ENCODE measurements at regions not wholly inside any gene's neighbourhood (a gene's known extent, or its start where the extent isn't known, plus 50 kb on each side); places are given as distances from the start of the nearest gene placed in this dataset.

DNA sequence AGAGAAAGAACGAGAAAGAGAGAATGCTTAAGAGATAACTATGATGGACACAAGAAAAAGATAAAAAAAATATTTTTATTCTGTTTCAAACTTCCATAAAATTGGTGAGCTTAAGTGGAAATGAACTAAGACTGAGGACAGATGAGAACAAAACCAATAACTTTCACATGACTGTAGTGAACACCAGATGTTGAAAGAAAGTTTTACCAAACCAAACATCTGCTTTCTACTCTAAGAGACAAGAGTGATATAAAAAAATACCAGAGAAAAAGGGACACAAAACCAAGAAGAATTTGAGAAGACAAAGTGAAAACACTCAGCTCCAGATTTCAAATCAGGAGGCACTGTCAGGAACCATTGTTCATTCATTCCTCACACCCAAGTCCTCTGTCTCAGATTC lies 147.9 kb downstream of the IMPG2 start:
- H3K36me3 Mint-ChIP-seq (ENCODE audit: low read depth): peaks cover 7% of the 10 kb centered on the region
- H3K27ac Mint-ChIP-seq: peak overlapping the region; percentile 91
- H3K4me3 Mint-ChIP-seq: no peak overlapping the region
- peaks cover 1% of the 10 kb centered on the region for H3K9me3 Mint-ChIP-seq
- H3K4me1 Mint-ChIP-seq (ENCODE audit: low read depth): peaks cover 32% of the 10 kb centered on the region
- peaks cover 9% of the 10 kb centered on the region for H3K27me3 Mint-ChIP-seq

DNA sequence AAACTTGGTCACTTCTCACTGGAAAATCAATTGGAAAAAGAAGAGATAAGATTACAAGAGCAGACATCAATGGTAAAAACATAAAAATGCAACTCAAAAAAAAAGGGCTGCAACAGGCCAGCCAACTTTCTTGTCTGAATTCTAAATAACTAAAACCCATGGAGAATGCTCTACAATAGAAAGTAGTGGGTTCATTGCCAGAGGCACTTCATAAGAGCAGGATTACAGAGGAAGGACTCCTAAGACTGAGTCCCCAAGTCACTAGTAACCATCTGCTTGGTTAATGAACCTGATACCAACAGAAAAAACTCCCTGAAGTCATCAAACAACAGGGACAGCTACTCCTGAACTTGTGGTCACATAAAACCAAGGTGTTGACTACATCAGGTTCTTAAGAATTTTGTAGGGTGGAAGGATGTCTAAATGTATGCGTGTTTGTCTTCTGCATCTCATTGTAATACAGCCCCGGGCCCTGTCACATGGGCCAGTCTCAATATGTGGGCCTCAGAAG lies 148.6 kb downstream of the IMPG2 start:
- Mint-ChIP-seq H3K36me3 (ENCODE audit: low read depth) (peaks cover 7% of the 10 kb centered on the region), H3K27ac (peak overlapping the region; percentile 91), H3K9me3 (no peaks in the 10 kb centered on the region), H3K4me1 (ENCODE audit: low read depth) (peaks cover 32% of the 10 kb centered on the region), H3K4me3 (peak overlapping the region; percentile 12), H3K27me3 (peaks cover 13% of the 10 kb centered on the region)

DNA sequence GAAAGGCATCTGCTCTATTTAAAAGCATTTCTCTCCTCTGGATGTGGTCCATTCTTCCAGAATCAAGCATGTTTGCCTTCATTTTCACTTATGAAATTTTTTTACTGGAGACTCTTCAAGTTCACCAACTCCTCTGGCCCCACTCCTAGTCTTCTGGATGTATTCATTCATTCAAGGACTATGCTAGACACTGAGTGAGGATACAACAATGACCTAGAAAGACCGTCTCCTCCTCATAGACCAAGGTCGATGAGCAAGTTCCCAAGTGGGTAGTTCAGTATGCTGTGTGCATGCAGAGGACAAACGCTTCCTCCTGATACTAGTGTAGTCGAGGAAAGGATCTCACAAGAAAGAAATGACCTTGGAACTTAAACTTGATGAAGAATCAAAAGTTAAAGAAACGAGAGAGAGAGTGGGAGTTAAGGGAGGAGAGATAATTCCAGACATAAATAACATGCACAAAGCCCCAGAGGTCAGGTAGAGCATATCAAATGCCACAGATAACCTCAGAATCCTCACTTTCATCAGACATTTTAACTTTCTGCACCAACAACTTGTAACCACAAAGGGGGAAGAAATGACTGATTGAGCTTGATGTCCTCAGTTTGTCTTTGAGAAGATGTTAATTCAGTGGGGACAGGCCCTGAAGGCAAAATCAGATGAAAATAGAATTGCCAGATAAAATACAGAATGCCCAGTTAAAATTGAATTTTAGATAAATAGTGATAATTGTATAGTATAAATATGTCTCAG lies 149.4 kb downstream of the IMPG2 start:
- no peaks in the 10 kb centered on the region for H3K9me3 Mint-ChIP-seq
- peaks cover 7% of the 10 kb centered on the region for H3K36me3 Mint-ChIP-seq (ENCODE audit: low read depth)
- peaks cover 32% of the 10 kb centered on the region for H3K4me1 Mint-ChIP-seq (ENCODE audit: low read depth)
- H3K27ac Mint-ChIP-seq: peak overlapping the region; percentile 82
- H3K27me3 Mint-ChIP-seq: peaks cover 16% of the 10 kb centered on the region
- H3K4me3 Mint-ChIP-seq: peak overlapping the region; percentile 12

DNA sequence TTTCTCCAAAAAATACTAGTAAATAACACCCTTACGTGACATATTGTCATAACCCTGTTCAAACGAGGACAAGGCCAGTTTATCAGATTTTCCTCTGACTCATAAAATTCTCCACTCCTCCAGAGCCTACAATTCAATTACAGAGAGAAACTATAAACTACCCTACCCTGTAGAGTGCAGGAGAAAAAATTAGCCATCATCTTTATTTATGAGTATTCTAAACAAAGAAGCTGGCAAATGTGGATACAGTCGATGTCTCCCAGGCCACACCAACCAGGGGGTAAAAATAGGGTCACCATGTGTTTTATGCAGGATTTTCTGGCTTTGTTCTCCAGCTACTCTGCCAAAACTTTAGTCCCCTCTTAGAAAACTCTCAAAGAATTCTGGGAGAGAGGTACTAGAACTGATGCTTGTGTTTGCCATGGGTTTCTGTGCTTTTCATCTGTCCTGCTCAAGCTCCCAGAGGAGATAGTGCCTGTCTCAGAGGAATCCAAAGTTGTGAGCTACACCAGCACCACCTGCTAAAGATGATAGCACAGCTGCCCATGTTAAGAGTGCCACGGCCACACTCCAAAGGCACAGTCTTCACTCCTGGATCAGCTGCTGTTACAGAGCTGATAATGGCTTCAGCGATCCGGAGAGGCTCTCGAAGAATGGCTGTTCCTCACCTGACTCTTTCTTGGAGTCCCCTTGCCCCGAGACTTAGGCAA lies 150.2 kb downstream of the IMPG2 start:
- Mint-ChIP-seq H3K4me3 (no peak overlapping the region), H3K27me3 (peaks cover 16% of the 10 kb centered on the region), H3K4me1 (ENCODE audit: low read depth) (peaks cover 32% of the 10 kb centered on the region), H3K27ac (peak overlapping the region; percentile 82), H3K36me3 (ENCODE audit: low read depth) (peaks cover 7% of the 10 kb centered on the region), H3K9me3 (no peaks in the 10 kb centered on the region)

DNA sequence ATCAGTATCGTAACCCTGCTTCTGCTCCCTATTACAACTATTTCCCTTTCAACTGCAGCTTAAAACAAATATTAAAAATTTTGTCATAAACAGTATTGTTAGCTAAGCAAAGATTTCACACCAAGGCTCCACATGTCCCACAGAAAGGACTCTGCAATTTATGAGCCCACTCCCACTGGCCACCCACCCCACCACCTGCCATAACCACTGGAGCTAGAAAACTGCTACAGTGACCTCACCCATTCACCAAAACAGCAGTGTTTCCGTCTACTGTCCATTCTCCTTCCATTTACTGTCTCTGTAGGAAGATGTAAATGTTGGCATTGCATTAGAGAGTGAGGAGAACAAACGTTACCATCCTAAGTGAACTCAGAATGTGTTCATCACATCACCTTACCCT lies 150.9 kb downstream of the IMPG2 start:
- no peak overlapping the region for H3K4me3 Mint-ChIP-seq
- H3K4me1 Mint-ChIP-seq (ENCODE audit: low read depth): peaks cover 32% of the 10 kb centered on the region
- H3K36me3 Mint-ChIP-seq (ENCODE audit: low read depth): peaks cover 7% of the 10 kb centered on the region
- peak overlapping the region; percentile 70 for H3K27ac Mint-ChIP-seq
- peaks cover 16% of the 10 kb centered on the region for H3K27me3 Mint-ChIP-seq
- H3K9me3 Mint-ChIP-seq: no peaks in the 10 kb centered on the region

DNA sequence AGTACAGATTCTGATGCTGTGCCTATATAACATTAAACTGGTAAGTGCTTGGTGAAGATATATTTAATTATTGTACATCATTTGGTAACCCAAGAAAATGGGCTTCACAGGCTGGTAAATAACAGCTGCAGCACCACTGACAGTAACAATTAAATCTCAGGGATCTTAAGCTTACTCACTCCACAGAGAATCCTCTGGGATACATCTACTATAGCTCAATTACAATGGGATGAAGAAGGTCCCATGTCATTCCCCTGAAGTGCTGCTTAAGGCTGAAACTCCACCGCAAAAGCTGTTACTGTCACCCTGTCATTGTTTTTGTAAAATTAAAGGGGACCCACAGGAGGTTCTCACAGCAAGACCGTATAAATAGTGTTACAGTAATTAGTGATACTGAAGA lies 153.0 kb downstream of the IMPG2 start:
- H3K27me3 Mint-ChIP-seq: peaks cover 30% of the 10 kb centered on the region
- no peak overlapping the region for H3K27ac Mint-ChIP-seq
- no peak overlapping the region for H3K4me3 Mint-ChIP-seq
- H3K4me1 Mint-ChIP-seq (ENCODE audit: low read depth): peaks cover 29% of the 10 kb centered on the region
- H3K36me3 Mint-ChIP-seq (ENCODE audit: low read depth): peaks cover 5% of the 10 kb centered on the region
- no peaks in the 10 kb centered on the region for H3K9me3 Mint-ChIP-seq

DNA sequence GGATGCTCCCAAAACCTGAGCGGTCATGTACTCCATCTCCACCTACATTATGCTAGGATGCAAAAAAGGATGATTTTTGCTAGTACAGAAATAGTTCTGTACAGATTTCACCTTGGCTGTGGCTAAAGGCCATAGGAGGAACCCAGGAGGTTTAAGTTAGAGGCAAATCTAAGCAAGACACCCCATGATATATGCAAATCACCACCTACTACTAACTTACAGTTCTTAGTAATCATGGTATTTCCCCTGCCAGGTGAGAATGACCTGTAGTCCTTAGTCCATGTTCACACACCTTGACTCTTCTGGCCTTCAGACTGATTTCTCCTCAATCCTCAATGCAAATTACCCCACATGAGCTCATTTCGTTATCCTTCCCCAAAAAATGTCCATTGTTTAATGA lies 154.2 kb downstream of the IMPG2 start:
- Mint-ChIP-seq H3K9me3 (no peaks in the 10 kb centered on the region), H3K36me3 (ENCODE audit: low read depth) (no peaks in the 10 kb centered on the region), H3K4me1 (ENCODE audit: low read depth) (peaks cover 17% of the 10 kb centered on the region), H3K27ac (no peak overlapping the region), H3K27me3 (peaks cover 35% of the 10 kb centered on the region), H3K4me3 (no peak overlapping the region)

DNA sequence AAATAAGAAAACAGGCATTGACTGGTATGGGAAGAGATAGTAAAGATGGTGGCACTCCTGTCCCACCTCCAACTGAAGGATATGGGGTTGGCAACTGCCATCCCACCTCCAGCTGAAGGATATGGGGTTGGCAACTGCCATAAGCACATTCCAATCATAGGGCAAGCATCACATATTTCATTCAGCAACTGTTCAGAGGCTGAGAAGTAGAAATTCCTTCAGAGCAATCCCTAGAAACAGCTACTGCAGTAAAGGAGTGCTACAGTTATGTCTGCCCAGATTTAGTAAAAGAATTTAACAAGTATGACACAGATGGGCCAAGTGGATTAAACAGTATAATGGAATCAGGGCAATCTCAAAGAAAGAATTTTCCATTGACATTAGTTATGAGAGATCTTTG lies 156.8 kb downstream of the IMPG2 start:
- Mint-ChIP-seq H3K4me3 (no peak overlapping the region), H3K9me3 (no peaks in the 10 kb centered on the region), H3K27ac (no peak overlapping the region), H3K4me1 (ENCODE audit: low read depth) (no peaks in the 10 kb centered on the region), H3K27me3 (peaks cover 32% of the 10 kb centered on the region), H3K36me3 (ENCODE audit: low read depth) (no peaks in the 10 kb centered on the region)

DNA sequence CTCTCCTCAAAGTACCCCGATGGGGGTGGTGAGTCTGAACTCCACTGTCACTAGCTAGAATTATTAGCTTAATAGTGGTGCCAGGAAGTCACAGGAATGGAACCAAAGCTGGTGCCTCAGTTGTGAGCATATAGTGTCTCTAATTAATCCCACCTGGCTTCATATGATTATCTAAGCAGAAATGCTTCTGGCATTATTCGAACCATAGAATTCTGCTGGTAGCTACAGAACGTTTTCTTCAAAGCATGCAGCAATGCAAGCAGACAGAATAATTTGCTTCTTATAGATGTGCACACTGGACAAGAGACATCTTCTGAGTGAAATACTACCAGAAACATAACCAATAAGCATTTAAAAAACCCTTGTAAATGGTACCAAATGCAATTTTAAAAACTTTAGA lies 160.9 kb downstream of the IMPG2 start:
- Mint-ChIP-seq H3K27me3 (peaks cover 37% of the 10 kb centered on the region), H3K27ac (no peak overlapping the region), H3K4me1 (ENCODE audit: low read depth) (no peaks in the 10 kb centered on the region), H3K36me3 (ENCODE audit: low read depth) (no peaks in the 10 kb centered on the region), H3K4me3 (no peak overlapping the region), H3K9me3 (no peaks in the 10 kb centered on the region)

DNA sequence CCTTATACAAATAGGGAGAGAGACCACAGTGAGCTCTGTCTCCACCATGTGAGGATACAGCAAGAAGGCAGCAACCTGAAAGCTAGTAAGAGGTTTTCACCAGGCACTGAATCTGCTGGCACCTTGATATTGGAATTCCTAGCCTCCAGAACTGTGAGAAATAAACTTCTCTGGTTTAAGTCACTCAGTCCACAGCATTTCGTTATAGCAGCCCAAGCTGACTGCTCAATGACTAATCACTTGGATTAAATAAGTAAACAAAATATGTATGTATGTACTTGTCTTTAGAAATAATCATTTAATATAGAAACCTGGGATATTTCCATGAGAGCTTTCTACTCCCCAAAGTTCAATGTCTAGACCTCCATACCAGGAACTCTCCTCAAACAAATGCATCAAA lies 162.0 kb downstream of the IMPG2 start:
- H3K27me3 Mint-ChIP-seq: peaks cover 37% of the 10 kb centered on the region
- no peaks in the 10 kb centered on the region for H3K9me3 Mint-ChIP-seq
- no peaks in the 10 kb centered on the region for H3K4me1 Mint-ChIP-seq (ENCODE audit: low read depth)
- no peak overlapping the region for H3K27ac Mint-ChIP-seq
- H3K36me3 Mint-ChIP-seq (ENCODE audit: low read depth): no peaks in the 10 kb centered on the region
- H3K4me3 Mint-ChIP-seq: no peak overlapping the region

DNA sequence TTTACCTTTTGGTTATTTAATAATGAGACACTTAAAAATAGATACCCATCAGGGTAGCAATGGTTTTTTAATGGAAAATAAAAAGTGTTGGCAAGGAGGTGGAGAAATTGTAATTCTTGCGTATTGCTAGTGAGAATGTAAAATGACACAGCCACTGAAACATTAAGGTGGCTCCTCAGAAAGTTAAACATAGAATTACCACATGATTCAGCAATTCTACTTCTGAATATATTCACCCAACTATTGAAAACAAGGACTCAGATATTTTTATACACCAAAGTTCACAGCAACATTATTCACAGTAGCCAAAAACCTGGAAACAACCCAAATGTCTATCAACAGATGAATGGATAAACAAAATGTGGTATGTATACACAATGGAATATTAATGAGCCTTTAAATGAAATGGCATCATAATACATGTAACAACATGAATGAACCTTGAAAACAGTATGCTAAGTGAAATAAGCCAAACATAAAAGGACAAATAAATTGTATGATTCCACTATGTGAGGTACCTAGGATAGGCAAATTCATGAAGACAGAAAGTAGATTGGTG lies 163.5 kb downstream of the IMPG2 start:
- H3K27ac Mint-ChIP-seq: no peak overlapping the region
- no peak overlapping the region for H3K4me3 Mint-ChIP-seq
- H3K4me1 Mint-ChIP-seq (ENCODE audit: low read depth): no peaks in the 10 kb centered on the region
- H3K36me3 Mint-ChIP-seq (ENCODE audit: low read depth): no peaks in the 10 kb centered on the region
- H3K27me3 Mint-ChIP-seq: peaks cover 37% of the 10 kb centered on the region
- no peaks in the 10 kb centered on the region for H3K9me3 Mint-ChIP-seq

DNA sequence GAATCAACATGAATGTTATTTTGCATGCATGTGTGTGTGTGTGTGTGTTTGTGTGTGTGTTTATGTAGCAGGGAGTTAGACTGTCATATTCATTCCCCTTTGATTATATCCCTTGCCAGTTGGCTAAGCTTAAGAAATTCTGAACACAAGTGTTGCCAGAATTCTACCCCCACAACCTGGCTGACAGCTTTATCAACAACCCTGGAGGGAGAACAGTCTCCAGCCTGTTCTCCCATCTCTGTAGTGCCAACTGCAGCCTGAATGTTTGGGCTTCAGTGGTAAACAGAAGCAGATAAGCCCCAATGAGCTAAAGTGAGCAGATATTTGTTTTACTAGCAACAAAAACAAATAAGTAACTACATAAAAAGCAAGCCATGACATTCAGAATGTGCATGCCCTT lies 162.6 kb upstream of the ABI3BP start:
- peaks cover 34% of the 10 kb centered on the region for H3K27me3 Mint-ChIP-seq
- no peaks in the 10 kb centered on the region for H3K36me3 Mint-ChIP-seq (ENCODE audit: low read depth)
- no peaks in the 10 kb centered on the region for H3K9me3 Mint-ChIP-seq
- H3K27ac Mint-ChIP-seq: no peak overlapping the region
- H3K4me3 Mint-ChIP-seq: no peak overlapping the region
- H3K4me1 Mint-ChIP-seq (ENCODE audit: low read depth): no peaks in the 10 kb centered on the region

DNA sequence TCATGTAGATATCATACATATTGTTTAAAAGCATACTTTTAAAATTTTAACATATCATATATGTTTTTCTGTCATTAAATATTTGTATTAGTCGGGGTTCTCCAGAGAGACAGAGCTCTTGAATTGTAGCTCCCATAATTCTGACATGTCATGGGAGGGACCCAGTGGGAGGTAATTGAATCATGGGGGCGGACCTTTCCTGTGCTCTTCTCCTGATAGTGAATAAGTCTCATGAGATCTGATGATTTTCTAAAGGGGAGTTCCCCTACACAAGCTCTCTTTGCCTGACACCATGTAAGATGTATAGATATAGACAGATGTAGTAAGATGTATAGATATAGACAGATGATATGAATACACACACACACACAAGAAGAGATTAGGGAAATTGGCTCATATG lies 161.2 kb upstream of the ABI3BP start:
- peaks cover 40% of the 10 kb centered on the region for H3K27me3 Mint-ChIP-seq
- H3K9me3 Mint-ChIP-seq: no peaks in the 10 kb centered on the region
- no peak overlapping the region for H3K4me3 Mint-ChIP-seq
- no peak overlapping the region for H3K27ac Mint-ChIP-seq
- H3K36me3 Mint-ChIP-seq (ENCODE audit: low read depth): no peaks in the 10 kb centered on the region
- H3K4me1 Mint-ChIP-seq (ENCODE audit: low read depth): no peaks in the 10 kb centered on the region

DNA sequence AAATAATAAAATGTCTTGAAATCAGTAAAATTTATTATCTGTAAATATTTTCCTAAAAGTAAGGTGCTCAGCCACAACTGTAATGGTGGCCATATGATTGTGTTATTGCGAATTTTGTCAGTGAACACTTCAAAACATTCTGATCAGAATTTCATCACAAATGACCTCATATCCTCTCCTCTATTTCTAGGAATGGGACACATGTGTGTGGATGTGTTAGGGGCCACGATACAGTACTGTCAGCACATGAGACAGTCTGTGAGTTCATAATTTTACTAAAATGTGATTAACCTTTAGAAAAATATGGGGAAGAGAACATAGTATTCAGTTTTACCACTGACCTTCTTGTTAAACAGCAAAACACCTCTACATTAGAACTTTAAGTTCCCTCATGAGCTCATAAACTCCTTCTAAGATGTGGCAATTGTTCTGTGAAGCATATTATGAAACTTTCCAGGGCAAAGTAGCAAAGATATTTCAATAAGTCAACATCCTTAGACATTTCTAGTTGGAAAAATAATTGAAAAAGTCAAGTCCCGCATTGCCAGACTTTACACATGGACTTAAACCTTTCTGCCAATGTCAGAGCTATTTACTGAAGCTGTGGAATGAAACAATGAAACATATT lies 158.2 kb upstream of the ABI3BP start:
- peaks cover 44% of the 10 kb centered on the region for H3K27me3 Mint-ChIP-seq
- no peaks in the 10 kb centered on the region for H3K36me3 Mint-ChIP-seq (ENCODE audit: low read depth)
- no peak overlapping the region for H3K27ac Mint-ChIP-seq
- H3K4me3 Mint-ChIP-seq: no peak overlapping the region
- H3K4me1 Mint-ChIP-seq (ENCODE audit: low read depth): no peaks in the 10 kb centered on the region
- H3K9me3 Mint-ChIP-seq: no peaks in the 10 kb centered on the region

DNA sequence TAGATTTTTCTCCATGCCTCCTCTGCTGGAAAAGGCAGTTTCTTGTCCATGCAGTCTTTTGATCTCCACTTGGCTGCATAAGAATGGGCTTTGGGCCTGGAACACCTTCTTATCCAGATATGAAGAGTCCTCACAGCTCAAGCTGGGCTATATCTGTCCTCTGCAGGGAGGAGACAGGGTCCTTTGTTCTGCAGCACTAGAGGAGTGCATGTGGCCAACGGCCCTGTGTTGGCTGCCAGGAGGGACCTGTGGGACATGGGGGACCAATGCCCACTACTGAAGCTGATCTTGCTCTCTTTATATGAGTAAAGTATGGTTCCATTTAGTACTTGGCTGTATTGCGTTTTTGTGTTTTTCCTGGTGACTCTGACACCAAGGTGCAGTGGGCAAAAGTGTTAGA lies 157.3 kb upstream of the ABI3BP start:
- no peak overlapping the region for H3K27ac Mint-ChIP-seq
- H3K4me3 Mint-ChIP-seq: no peak overlapping the region
- no peaks in the 10 kb centered on the region for H3K9me3 Mint-ChIP-seq
- H3K27me3 Mint-ChIP-seq: peaks cover 36% of the 10 kb centered on the region
- H3K36me3 Mint-ChIP-seq (ENCODE audit: low read depth): no peaks in the 10 kb centered on the region
- H3K4me1 Mint-ChIP-seq (ENCODE audit: low read depth): no peaks in the 10 kb centered on the region

Data from stimulated activated naive CD8-positive, alpha-beta T cell treated with anti-CD3 and anti-CD28 coated beads, Interleukin-15, Interleukin-2, amounts not matched to agents 100 ng/mL and 50 ng/mL, for 24 hours (primary cell).